ENCODE measurements at regions not wholly inside any gene's neighbourhood (a gene's known extent, or its start where the extent isn't known, plus 50 kb on each side); places are given as distances from the start of the nearest gene placed in this dataset.

DNA sequence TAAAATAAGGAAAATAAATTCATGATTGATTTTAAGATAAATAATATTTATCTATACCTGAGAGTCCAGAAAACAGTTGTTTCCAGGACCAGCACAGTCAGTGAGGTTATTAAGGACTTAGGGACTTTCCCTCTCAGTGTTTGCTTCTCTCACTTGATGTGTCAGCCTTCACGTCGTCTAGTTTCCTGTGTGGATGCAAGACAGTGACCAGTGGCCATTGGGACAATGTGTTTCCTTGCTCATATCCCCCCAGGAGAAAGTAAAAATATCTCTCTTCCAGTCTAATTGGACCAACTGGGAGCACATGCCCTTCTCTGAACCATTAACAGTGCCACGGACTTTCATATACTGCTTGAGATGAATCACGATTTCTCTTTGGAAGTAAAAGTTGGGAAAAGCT, 157.8 kb upstream of the CTNNB1 start:
- no peak for DNase-seq (ENCODE audit: low spot score)

DNA sequence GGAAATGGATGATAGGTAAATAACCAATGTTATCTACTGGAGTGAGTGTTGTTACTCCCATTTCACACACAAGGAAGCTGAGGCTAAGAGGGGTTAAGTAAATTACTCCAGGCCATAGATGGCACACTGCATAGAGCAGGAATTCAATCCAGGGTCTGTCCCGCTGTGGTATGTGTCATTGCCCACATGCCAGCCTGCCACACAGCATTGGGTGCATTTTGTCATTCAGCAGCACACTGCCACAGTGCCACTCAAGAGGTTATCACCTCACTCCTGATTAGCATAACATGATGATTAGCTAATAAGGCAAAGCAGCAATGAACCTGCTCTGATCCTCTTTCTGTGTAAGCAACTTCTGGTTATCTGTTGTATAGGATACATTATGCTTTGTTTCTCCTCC, 157.4 kb upstream of the CTNNB1 start:
- DNase-seq (ENCODE audit: low spot score): no peak

DNA sequence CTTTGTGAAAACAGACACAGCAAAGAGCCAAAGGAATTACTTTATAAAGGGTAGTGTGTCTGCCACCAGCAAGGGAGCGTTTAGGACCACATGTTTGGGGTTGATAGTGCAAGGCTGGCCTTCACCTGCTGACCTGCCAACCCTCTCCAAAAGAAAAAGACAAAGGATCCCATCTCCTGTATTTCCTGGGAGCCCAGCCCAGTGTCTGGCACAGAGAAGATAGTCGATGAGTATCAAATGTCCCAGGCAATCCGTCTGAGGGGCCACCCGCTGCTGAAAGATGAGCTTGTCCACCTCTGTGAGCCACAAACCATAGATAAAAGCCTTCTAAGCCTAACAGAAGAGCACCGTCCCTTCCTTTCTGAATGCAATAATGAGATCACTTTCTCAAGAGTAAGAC, 154.8 kb upstream of the CTNNB1 start:
- no peak for DNase-seq (ENCODE audit: low spot score)

DNA sequence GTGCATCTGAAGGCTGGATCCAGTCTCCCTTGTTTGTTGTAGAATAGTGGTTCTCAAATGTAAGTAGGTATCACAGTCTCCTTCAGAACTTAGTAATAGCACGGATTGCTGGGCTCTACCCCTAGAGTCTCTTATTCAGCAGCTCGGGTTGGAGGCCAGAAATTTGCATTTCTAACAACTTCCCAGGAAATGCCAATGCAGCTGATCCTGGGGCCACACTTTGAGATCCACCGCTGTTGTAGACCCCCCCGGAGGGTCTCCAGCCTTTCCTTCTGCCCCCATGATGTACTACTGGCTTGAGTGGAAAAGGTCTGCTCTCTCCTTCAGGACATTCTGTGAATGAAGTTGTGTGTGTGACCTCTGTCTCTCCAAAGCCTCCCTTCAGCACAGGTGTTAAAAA, 153.8 kb upstream of the CTNNB1 start:
- DNase-seq (ENCODE audit: low spot score): no peak

DNA sequence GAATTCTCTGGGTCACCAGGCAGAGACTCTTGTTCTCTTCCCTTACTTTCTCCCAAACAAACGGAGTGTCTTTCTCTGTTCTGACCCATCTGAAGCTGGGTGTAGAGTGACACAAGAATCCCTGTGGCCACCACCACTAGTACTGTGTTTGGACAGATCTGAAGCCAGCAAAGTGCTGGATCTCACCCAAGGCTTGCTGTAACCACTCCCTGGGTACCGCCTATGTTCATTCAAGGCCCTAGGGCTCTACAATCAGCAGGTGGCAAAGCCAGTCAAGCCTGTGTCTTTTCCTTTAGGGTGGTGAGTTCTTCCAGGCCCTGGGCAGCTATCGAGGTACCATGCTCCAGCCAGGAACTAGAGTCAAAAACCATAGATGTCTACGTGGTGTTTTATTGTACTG, 149.2 kb upstream of the CTNNB1 start:
- DNase-seq (ENCODE audit: low spot score): no peak

DNA sequence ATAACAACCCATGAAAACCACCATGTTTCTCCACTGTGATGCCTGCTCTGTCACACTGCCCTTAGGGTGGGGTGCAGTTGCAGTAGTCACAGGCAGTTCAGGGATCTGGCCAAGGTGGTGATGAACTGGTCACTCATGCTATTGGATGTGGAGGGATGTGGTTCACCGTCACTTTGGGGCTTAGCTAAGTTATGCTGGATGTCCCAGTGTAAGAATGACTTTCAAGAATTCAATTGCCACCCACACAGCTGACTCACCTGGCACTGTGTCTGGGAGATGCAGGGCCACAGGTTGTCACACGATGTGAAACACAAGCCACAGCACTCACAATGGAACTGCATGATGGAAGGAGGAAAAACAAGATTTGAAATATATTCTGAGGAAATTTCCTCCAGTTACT, 146.1 kb upstream of the CTNNB1 start:
- DNase-seq (ENCODE audit: low spot score): no peak

DNA sequence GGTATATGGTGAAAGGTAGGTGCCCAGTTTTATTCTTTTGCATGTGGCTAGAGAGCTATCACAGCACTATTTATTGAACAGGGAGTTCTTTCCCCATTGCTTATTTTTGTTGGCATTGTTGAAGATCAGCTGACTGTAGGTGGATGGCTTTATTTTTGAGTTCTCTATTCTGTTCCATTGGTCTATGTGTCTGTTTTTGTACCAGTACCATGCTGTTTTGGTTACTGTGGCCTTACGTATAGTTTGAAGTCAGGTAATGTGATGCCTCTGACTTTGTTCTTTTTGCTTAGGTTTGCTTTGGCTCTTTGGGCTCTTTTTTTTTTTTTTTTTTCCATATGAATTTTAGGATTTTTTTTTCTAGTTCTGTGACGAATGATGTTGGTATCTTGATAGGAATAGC, 139.2 kb upstream of the CTNNB1 start:
- DNase-seq (ENCODE audit: low spot score): no peak

DNA sequence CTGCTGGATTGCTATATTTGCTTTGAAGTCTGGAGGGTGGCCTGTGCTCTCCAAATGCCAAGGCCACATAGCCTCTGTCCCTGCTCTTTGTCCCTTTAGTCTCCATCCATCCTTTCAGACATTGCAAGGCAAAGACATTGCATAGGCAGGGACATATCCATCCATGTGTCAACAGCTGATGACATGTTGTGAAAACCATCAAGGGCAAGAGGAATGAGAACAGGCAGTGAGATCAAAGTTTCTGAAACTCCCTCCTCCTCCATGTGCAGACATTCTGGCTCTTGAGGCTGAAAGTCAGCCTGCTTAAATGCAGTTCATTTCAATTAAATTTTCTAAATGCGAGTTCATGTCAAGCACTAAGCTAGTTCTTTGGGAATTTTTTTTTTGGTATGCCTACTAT, 135.2 kb upstream of the CTNNB1 start:
- no peak for DNase-seq (ENCODE audit: low spot score)

DNA sequence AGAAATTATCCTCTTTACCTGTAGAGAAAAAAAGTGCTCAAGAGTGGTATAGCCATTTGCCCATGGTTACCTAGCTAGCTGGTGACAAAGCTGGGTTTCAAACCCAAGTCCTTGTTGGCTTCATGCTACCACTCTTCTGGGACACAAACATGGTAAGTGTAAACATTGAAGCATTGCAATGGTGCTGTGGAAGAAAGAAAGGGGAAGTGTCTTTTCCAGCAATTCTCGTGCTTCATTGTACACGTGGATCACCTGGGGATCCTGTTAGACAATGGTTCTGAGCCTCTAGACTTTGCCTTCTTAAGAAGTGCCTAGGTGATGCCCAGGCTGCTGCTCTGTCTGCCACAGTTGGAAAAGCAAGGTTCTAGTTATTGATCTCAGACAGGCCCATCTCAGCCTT, 134.8 kb upstream of the CTNNB1 start:
- no peak for DNase-seq (ENCODE audit: low spot score)

DNA sequence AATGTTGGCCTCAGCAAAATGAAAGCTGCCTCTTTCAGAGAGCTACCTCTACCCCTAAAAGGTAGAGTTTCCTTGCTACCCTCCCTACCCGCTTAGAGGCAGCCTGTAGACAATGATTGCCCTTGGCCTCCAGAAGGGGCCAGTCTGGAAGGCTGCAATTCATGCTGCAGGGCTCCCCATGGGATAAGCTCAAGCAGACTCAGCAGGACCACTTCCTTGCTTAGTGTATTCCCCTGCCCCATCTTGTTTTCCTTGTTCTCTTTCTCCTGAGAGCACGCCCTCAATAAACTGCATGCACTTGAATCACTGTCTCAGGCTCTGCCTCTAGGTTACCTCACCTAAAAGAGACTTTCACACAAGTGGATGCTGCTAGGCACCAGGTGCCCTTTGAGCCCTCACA, 134.0 kb upstream of the CTNNB1 start:
- DNase-seq (ENCODE audit: low spot score): no peak

DNA sequence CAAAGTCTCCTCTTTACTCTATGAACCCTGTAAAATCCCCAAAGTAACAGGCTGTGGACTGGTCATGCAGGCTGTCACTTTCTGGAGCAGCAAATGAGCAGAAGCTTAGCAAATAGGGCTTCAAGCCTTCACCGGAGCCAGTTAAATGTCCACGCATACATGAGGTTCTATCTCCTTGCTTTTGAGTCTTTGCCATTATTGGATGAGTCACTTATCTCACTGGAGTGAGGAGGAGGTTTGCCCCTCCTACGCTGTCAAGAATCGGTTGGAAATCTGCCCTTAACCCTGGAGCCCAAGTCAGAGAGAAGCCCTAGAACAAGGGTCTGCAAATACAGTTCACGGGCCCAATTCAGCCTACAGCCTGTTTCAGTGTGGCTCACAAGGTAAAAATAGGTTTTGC, 126.1 kb upstream of the CTNNB1 start:
- DNase-seq (ENCODE audit: low spot score): no peak

DNA sequence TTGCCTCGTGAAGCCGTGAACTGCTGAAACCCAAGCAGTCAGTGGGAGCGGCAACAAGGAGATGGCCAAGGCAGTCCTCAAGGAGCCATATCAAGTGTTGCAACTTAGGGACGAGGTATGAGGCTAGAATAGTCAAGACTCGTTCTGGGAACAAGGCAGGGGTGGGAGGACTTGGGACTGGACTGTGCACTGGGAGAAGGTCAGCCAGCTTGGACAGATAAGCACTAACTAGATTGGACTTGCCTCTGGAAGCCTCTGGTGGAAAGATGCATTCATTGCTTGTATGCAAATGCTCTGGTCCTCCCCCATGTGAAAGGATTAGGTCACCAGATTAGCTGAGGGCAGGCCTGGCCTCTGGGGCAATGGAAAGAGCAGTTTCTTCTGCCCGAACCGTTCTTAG, 123.3 kb upstream of the CTNNB1 start:
- peak; percentile 56 for DNase-seq (ENCODE audit: low spot score)

DNA sequence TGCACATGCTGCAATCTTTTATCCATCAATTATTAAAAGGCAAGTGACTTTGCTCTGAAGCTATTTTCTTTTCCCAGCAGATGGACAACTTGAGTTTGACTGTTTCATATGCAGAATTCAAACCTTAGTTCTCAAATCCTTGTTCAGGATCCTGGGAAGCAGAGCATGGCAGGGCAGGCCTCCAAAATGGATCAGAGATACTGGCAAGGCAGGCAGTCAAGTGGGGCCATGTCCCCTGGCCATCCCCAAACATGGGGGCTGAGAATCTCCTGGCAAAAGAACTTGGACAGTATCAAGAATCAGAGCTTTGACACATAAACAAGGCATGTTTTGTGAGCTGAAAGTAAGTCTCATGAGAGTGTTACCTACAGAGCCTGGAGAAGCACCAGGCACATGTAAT, 122.9 kb upstream of the CTNNB1 start:
- DNase-seq (ENCODE audit: low spot score): no peak

DNA sequence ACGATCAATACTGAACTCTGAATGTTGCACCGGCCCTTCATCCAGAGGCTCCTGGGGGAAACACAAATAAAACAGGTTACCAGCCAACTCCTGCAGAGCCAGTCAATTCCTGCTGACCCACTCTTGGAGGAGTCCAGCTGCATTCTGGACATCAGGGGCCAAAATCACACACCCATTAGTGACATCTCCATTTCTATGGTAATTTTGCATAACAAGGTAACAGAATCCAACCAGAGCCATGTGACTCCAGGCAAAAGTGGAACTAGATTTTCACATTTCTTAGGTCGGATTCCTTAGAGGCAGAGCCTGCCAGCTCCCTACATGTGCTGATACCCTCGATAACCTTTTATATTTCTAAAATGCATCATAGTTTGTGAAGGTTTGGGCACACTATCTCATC, 119.2 kb upstream of the CTNNB1 start:
- DNase-seq (ENCODE audit: low spot score): no peak

DNA sequence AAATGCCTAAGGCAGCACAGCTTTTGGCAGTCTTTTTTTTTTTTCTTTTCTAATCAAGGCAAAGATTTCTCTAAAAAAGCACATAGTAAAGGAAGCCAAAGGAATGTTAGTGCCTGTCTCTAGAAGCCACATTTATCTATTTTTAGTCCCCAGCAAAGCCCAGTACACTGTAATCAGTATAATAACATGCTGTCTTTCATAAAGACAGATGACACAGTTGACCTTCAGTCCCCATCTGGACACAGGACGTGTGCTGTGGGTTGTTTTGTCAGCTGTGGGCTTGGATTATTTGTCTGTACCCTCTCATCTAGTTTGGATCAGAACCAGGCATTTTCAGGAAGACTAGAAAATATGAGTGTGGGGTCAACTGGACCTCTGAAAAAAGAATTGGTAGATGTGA, 110.4 kb upstream of the CTNNB1 start:
- no peak for DNase-seq (ENCODE audit: low spot score)

DNA sequence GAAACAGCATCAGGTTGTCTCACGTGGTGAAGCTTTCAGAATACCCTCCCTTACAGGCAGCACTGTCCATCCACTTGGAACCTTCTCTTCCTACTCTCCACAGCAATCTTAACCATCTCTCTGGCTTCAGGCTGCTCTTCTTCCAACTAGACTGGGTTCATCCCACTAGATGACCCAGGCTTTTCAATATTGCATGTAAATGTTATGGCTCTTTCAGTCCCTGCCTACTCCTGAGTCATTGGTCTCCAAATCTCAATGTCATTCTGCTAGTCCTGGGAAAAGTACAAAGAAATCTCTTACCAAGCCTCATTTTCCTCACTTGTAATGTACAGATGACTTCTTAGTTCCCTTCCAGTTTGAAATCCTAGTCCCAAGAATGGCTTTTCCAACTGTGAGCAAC, 109.7 kb upstream of the CTNNB1 start:
- no peak for DNase-seq (ENCODE audit: low spot score)

DNA sequence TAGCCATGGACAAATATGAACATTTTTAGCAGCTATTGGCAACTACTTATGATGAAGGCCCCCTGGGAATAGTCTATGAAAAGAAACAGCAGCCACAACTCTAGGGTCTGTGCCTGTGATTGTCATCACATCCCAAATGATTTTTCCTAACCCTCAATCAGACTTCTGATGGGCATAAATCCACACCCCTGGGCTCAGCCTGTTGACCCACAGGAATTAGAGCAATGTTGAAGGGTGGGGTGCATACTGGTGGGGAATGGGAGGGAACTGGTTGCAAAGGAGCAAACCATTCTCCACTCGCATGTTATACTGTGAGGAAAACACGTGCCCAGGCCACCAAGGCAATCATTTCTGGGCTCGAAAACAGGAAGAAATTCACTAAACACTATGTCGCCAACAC, 106.5 kb upstream of the CTNNB1 start:
- DNase-seq (ENCODE audit: low spot score): no peak

DNA sequence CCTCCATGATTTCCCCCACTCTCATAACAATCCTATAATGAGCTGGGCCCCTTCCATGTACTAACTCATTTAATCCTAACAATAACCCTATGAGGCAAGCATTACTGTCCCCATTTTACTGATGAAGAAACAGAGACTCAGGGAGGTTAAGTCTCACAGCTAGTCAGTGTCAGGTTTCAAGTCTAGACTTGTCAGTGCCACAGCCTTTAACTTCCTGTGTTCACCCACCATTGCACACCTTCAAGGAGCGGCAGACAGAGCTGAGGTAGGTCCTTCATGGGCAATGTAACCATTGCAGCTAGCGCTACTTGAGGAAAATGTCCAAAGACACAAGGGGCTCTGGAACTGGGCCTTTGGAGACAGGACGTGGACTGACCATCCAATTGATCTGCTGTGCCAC, 105.8 kb upstream of the CTNNB1 start:
- no peak for DNase-seq (ENCODE audit: low spot score)

DNA sequence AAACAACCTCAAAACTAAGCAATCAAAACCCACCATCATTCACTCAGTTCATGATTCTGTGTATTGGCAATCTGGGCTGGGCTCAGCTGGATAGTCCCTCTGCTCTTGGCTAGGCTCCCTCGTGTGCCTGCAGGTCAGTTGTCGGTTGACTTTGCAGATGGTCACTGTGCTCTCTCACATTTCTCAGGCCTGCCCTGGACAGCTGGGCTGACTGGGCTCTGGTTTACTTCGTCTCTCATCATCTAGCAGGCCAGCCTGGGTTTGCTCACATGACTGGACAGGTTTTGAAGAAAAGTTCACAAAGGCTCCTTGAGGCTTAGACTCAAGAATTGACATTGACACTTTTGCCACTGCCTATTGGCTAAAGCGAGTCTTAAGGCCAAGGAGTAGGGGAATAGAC, 105.0 kb upstream of the CTNNB1 start:
- DNase-seq (ENCODE audit: low spot score): no peak

DNA sequence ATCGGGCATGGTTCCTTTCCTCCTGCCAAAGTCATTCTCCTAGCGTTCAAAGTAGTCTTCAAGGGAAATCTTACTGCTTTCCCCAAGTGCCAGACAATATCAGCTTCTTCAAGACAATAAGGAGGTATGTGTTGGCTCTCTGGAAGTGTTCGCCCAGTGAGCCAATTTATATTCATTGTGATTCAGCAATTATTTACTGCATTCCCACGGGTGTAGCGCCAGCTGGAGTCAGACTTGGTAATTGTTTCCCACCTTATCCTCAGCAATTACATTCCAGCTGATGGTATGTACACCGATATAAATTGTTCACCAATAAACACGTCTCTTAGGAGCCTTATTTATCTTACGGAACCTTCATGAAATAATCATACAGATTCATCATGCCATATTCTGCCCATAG, 103.6 kb upstream of the CTNNB1 start:
- no peak for DNase-seq (ENCODE audit: low spot score)

DNA sequence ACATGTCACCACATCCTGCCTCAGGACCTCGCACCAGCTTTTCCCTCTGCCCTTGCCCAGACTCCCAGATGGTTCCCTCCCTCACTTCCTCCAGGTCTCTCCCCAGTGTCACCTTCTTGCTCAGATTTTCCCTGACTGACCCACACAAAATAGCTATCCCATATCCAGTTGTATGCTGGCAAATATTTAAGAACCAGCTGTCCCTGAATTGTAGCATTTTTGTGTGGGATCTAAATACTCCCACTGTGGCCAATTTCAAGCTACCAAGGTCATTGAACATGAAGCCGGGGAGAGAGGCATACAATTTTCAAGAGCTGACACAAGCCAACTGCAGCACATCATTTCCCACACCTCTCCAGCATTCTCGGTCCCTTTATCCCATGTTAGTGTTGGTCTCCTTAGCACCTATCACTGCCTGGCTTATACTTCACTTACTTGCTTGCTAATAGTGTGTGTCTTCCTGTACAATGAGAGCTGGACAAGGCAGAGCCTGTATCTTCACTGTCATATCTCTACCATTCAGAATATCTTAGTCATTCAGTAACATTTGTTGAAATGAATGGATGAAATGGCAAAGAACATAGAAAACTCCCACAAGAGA, 101.3 kb upstream of the CTNNB1 start:
- no peak for DNase-seq (ENCODE audit: low spot score)

DNA sequence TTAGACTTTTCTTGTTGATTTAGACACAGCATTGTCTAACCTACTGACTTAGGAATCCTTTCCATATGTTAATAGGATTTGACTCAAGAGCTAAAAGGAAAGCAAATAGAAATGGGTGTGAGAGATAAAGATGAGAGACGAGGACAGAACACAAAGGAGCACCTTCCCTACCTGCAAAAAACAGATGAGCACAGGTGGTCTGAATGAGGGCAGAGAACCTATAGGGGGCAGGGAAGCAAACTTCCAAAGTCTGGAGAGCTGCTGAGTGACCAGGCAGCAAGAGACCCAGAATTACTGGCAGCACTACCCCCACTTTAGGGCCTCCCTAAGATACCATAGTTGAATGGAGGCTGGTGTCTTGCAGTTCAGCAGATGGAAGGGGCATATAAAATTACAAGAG, 98.1 kb upstream of the CTNNB1 start:
- DNase-seq (ENCODE audit: low spot score): no peak

DNA sequence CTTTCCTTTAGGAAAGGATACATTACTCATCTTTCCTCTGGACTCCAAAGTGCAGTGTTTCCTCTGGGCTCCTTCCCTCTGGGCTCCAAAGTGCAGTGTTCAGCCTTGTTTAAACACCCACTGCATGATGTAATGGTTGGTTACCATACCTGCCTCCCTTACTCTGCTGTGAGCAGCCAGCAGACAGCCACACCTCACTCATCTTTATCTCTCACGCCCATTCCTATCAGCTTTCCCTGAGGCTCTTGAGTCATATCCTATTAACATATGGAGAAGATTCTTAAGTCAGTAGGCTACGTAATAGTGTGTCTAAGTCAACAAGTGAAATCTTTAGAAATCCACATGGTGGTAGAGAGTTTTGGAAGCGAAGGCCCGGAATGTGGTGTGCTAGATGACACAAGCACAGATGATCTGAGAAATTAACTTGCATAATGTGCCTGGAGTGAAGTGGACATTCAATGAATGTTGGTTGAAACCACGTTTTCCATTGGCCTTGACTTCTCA, 97.2 kb upstream of the CTNNB1 start:
- no peak for DNase-seq (ENCODE audit: low spot score)

DNA sequence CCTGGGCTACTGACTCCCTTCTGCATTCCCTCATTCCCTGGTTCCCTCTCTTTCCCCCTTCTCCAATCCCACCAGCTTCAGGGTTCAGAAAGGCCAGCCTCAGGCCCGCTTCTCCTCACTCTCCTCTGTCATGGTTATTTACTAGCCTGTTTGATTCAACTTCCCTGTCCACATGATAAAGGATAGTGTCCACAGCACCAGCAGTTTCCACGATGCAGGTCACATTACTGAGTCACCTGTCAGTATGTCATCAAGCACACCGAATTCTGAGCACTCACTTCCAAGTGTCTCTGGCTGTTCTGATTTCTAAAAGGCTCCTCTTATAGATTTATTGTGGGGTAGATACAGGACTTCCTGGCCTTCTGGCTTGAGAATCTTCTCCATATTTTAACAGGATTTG, 96.6 kb upstream of the CTNNB1 start:
- DNase-seq (ENCODE audit: low spot score): no peak

DNA sequence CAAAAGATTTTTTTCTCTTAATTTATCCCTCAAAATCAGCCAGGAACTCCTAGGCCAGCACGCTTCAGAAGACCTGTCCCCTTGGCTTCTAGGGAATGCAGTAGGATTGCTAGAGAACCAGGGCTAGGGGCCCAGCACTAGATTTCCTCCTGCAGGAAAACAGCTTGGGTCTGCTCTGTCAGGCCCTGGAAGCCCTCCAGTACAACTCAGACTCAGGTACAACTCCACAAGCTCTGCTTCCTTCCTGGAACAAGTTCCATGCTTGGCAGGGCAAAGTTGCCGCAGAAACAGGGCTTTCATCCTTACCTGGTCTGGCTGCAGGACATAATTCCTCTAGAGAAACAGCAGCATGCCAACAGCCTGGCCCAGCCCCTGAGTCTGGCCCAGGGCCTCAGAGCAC, 96.1 kb upstream of the CTNNB1 start:
- DNase-seq (ENCODE audit: low spot score): no peak
